VCaP (cell line): ENCODE measurements at regions not wholly inside any gene's neighbourhood (a gene's known extent, or its start where the extent isn't known, plus 50 kb on each side); places are given as distances from the start of the nearest gene placed in this dataset.

Experiments
- H3K27ac ChIP-seq: fragments of 450-650 bp; 2 replicates; pipeline ENCODE4 v1.5.1; 2017
- CTCF ChIP-seq: fragments of 450-650 bp; conservative IDR thresholded peaks from 2 replicates; pipeline ENCODE4 v1.5.1; 2017; ENCODE audit warnings: mild to moderate bottlenecking, moderate library complexity

- no peak for TF ChIP-seq CTCF
- no peak overlapping the region for H3K27ac ChIP-seq
These were observed 95.9 kb upstream of the ZNF536 start for GRCh38 chr19:30276011-30276882.

GRCh38 chr19:30276883-30277280, 95.3 kb upstream of the ZNF536 start:
- no peak overlapping the region for H3K27ac ChIP-seq
- no peak for TF ChIP-seq CTCF

GRCh38 chr19:30277941-30278881, 94.0 kb upstream of the ZNF536 start:
- TF ChIP-seq CTCF: no peak

GRCh38 chr19:30278882-30279254, 93.3 kb upstream of the ZNF536 start:
- no peak overlapping the region for H3K27ac ChIP-seq
- no peak for TF ChIP-seq CTCF

More at GRCh38 chr19:30277941-30278881, 94.0 kb upstream of the ZNF536 start:
- no peak overlapping the region for H3K27ac ChIP-seq

- H3K27ac ChIP-seq: no peak overlapping the region
- TF ChIP-seq CTCF: no peak
These were observed 92.2 kb upstream of the ZNF536 start for GRCh38 chr19:30280018-30280417.

- no peak for TF ChIP-seq CTCF
- no peak overlapping the region for H3K27ac ChIP-seq
These were observed 90.3 kb upstream of the ZNF536 start for GRCh38 chr19:30281906-30282305.

GRCh38 chr19:30283556-30283955, 88.6 kb upstream of the ZNF536 start:
- H3K27ac ChIP-seq: no peak overlapping the region
- TF ChIP-seq CTCF: no peak
